DMS79 treated with DMSO at 0.1 percent for 48 hours (cell line): ENCODE measurements at regions not wholly inside any gene's neighbourhood (a gene's known extent, or its start where the extent isn't known, plus 50 kb on each side); places are given as distances from the start of the nearest gene placed in this dataset.

ENCODE experiments used
- DNase-seq: peaks from one replicate; lab custom pipeline; 2025; lab: John Stamatoyannopoulos, UW

DNA sequence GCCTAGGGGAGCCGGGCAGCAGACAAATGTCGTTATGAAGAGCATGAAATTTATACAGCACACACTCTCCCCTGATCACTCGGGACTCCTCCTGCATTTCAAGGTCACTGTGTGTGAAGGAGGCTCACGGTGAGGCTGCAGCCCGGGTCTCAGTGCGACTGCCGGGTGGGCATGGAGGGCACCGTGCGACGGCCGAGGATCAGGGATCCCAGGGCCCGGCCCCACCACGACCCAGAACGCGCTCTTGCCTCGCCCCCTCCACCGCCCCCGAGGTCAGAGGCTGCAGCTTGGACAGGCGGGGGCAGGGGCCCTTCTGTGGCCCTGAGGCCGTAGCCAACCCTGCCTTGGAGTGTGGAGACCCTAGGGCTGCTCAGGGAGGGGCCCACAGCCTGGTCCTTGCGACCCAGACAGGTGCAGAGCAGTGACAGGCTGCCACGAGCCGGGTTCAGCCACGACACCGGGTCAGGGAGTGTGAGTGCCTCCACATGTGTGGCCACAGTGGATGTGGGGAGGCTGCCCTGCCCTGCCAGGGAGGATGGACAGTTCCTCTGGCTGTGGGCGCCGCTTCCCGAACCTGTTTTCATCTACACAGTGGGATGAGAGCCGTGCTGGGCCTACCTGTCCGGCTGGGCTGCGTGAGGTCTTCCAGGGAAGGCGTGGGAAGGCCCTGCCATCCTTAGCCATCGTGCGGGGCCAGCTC lies 89.3 kb upstream of the NKX1-1 start:
- DNase-seq = no peak

GRCh38 chr4:1494416-1495315 lies 88.4 kb upstream of the NKX1-1 start:
- no peak for DNase-seq

DNA sequence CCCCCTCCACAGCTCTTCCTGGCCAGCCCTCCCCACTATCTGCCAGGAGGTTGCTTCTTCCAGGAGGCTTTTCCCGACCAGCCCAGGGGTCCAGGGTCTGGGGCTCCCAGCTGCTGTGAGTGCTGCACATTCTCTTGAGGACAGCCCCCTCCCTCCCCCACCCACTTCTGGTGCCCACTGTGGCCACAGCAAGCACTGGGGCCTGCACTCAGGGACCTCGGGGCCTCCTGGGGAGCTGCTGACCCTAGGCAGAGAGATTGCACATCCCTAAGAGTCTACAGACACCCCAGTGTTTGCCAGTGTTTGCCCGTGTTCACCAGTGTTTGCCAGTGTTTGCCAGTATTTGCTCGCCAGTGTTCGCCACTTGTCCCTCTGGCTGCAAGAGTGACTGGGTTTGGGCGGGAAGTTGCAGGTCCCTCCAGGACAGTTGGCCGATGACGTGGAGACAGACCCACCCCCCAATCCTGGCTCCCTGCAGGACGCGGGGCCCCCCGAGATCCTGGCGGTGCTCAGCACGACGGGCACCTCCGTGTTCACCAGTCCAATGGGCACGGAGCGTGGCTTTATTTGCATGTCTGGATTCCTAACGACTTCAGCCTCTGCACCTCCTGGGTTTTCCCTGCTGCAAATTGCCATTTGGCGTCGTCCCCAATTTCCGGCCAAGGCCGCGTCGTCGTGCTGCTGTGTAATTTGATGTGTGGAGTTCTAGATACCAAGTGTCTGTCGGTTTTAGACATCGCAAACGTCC lies 87.5 kb upstream of the NKX1-1 start:
- DNase-seq = no peak

DNA sequence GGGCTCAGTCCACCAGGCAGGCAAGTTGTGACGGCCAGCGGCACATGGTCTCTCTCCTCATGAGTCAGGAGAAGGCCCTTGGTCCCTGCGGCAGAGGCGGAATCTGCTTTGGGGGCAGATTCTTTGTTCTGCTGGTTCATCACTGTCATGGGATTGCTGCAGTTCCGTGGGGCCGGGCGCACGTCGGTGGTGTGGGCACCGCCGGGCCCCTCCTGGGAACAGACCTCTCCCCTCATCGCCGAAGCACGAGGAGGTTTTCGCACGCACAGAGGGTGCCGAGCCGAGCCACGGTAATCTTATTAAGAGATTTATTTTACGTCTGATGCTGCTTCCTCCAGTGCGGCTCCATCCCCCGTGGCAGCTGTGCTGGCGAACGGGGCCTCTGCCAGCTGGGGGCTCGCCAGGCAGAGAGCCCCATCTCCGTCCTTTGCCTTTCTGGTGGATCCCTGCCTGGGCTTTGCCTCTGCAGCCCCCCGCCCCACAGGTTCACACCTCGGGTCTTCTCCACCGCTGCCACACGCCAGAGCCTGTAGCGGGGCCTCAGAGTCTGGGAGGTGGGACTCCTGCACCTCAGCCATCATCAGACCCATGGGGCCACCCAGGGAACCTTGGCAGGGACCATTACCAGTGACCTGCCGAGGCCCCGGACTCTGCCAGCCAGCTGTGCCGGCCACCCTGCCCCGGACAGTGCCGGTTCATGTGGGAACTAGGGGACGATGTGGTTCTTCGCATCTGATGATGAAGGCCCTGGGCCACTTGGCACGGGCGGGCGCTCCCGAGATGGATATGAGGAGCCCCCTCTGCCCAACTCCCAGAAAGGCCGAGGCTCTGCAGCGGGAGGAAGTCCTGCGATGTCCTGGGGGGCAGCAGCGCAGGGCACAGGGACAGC lies 86.7 kb upstream of the NKX1-1 start:
- no peak for DNase-seq

DNA sequence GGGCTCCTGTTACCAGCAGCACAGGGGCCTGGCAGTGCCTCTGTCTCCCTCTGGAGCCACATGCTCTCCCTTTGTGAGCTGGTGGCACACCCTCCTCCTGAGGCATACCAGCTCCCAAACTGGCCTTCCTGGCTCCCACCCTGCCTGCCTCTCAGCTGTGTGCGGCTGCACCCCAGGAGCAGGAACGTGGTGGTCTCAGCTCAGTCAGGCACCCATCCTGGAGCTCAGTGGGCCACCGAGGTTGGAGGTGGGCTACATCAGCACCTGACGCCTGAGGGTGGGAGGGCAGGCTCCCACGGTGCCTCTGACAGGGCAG lies 85.9 kb upstream of the NKX1-1 start:
- no peak for DNase-seq

- DNase-seq = no peak
Observed at GRCh38 chr4:1491328-1492141, 85.3 kb upstream of the NKX1-1 start.

- no peak for DNase-seq
Observed at GRCh38 chr4:1490654-1491327, 84.5 kb upstream of the NKX1-1 start.

DNA sequence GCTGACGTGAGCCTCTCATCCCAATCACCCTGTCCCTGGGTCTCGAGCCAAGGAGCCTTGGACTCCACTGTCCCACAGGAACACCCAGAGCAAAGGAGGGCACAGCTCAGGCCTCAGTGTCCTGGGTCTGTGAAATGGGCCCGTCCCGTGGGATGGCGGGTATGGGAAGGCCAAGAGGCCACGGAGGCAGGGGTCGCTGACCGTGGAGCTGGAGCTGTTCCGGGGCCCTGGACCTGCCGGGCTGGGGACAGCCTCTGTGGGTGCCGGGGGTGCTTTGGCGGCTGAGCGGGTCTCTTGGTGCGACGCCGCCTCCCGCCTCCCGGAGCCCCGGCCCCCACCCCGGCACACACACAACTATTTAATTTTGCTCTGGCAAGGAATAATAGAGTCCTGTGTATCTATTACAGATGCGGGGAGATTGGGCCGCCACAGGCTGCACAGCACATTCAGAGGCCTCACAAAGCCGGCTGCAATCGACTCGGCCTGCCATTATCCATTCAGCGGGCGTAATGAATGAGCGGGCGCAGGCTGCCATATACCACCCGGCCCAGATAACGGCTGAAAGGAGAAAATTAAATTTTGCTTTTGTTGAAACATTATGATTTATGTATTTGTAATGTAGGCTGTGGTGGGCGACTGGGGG lies 83.9 kb upstream of the NKX1-1 start:
- no peak for DNase-seq

GRCh38 chr4:1489639-1489995 lies 83.4 kb upstream of the NKX1-1 start:
- DNase-seq = no peak

- DNase-seq = no peak
Observed at GRCh38 chr4:1488831-1489638, 82.8 kb upstream of the NKX1-1 start.

DNA sequence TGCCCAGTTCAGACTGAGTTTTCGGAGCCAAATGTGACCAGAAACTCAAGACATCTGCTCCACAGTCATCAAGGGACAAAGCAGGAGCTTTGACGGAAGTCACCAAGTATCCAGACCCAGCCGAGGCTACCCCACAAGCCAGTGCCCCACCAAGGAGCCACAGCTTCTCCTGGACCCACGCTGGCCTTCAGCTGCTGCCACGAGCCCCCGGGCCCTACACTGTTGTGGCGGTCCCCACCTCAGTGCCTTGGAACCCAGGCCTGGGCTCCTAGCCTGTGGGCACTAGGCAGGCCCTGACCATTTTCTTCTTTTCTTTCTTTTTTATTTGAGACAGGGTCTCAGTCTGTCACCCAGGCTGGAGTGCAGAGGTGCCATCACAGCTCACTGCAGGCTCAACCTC lies 82.1 kb upstream of the NKX1-1 start:
- DNase-seq = no peak

GRCh38 chr4:1487761-1488160 lies 81.5 kb upstream of the NKX1-1 start:
- no peak for DNase-seq

GRCh38 chr4:1487106-1487505 lies 80.9 kb upstream of the NKX1-1 start:
- DNase-seq = no peak

DNA sequence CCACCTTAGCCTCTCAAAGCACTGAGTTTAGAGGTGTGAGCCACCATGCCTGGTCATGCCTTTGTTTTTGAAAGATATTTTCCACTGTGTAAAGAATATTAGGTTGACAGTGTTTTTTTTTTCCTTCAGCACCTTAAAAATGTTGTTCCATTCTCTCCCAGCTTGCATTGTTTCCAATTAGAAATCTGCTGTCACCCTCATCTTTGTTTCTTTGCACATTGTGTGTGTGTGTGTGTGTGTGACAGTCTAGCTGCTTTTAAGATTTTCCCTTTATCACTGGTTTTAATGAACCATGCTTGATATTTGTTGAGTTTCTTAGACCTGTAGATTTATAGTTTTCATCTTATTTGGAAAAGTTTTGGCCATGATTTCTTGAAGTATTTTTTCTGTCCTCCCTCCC lies 79.0 kb upstream of the NKX1-1 start:
- DNase-seq = no peak

GRCh38 chr4:1480720-1481119 lies 74.5 kb upstream of the NKX1-1 start:
- no peak for DNase-seq

DNA sequence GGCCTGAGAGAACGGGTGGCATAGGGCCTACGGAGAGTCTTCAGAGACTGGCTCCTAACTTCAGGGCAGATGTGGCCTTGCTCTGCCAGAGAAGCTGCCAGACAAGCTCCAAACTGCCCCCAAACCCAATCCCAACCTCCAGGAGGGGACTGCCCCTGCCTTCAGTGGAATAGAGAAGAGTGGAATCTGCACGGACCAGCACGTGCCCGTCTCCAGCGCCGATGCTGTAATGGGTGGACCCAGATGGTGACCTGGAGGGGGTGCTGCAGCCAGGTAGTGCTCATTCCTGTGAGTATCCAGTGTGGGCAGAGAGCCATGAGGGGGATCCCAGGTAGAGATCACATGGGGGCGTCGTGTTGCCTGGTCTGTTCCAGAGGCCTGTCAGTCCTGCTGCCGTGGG lies 73.2 kb upstream of the NKX1-1 start:
- no peak for DNase-seq

- no peak for DNase-seq
Observed at GRCh38 chr4:1478766-1479355, 72.6 kb upstream of the NKX1-1 start.

- DNase-seq = no peak
Observed at GRCh38 chr4:1477045-1477840, 71.0 kb upstream of the NKX1-1 start.
